ENCODE measurements at regions not wholly inside any gene's neighbourhood (a gene's known extent, or its start where the extent isn't known, plus 50 kb on each side); places are given as distances from the start of the nearest gene placed in this dataset.

GRCh38 chr6:155994086-155994485 is 538.4 kb upstream of the NOX3 start:
- no peak for DNase-seq (ENCODE audit: low read depth)

GRCh38 chr6:155993240-155993639 is 537.6 kb upstream of the NOX3 start:
- no peak for DNase-seq (ENCODE audit: low read depth)

DNA sequence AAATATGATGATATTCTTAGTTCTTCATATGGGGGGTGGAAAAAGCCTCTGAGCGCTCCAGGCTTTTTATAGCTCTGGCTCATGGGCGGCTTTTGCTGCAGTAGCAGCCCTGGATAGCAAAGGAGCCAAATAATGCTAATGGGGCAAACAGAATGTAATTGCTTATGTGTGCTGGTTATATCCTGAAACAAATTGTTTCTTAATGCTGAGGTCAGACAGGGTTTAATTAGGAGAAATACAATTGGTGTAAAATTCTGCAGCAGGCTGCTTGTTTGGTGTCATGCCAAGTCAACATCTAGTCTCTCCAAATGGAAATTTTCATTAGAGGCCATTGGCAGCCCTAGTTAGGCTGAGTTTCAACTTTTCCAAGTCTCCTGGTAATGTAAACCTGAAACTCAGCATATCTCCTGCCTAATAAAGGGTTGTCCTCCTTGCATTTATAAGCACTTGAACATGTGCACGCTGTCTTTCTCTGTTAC is 530.1 kb upstream of the NOX3 start:
- DNase-seq (ENCODE audit: low read depth): no peak

DNA sequence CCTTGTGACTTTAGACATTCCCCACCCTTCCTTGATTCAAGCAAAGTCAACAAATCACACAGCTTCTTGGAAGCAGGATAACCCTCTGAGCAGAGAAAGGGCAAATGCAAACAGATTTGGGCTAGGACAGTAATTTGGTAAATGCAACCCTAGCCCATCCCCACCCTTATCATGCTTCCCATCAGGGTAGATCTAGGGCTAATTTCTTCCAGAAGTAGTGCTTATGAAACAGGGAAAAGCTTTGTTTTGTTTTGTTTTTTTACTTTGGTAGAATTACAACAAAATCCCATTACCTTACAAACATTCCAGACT is 525.1 kb upstream of the NOX3 start:
- DNase-seq (ENCODE audit: low read depth): no peak

GRCh38 chr6:155980014-155980767 is 524.6 kb upstream of the NOX3 start:
- DNase-seq (ENCODE audit: low read depth): no peak

DNA sequence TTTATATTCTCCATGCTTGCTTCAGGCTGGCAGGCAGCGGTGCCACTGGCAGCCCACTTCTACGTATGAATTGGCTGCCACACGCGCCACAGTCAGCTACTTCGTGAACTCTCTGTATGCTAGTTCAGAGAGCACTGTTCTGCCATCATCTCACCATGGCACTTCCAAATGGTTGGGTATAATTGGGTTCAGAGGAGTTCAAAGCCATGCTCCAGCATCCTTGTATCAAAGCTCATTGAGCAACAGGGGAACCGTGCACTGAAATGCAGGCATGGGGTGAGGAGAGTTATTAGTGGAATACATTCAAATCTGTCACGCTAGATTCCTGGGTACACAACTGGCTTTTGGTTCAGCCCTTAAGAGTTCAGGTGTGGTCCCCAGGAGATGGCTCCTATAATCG is 519.9 kb upstream of the NOX3 start:
- no peak for DNase-seq (ENCODE audit: low read depth)

DNA sequence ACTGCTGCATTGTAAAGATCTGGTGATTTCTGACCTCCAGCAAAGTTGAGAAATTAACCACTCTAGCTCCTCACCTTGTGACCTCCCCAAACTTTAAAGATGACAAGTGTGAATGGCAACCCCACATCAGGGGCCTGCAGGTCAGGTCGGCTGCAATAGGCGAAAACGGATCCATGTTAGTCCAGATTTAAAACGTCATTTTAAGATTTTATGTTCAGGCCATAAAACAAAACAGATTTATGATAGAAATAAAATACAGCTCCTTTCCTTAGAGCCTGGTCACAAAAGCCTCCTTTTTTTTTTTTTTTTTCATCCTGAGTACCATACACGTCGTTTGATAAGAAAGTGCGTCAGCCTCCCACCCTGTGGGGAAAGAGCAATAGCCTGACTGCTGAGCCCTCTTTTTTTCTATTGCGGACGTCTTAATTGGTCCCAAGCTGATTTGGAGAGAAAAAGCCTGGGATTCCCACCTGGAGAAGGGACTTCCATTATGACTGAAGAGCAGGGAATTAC is 519.2 kb upstream of the NOX3 start:
- DNase-seq (ENCODE audit: low read depth): no peak

DNA sequence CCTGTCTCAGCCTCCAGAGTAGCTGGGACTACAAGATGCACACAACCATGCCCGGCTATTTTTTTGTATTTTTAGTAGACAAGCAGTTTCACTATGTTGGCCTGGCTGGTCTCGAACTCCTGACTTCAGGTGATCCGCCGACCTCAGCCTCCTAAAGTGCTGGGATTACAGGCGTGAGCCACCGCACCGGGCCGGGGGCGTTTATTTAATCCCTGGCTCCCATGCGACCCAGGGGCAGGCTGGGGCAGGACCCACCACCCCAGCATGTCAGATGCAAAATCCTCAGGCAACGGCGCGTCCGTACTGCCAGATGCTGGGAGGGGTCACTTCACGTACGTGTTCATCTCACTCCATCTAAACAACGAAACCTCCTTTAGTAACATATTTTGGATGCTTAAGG is 518.7 kb upstream of the NOX3 start:
- no peak for DNase-seq (ENCODE audit: low read depth)

GRCh38 chr6:155970876-155971708 is 515.5 kb upstream of the NOX3 start:
- DNase-seq (ENCODE audit: low read depth): no peak

DNA sequence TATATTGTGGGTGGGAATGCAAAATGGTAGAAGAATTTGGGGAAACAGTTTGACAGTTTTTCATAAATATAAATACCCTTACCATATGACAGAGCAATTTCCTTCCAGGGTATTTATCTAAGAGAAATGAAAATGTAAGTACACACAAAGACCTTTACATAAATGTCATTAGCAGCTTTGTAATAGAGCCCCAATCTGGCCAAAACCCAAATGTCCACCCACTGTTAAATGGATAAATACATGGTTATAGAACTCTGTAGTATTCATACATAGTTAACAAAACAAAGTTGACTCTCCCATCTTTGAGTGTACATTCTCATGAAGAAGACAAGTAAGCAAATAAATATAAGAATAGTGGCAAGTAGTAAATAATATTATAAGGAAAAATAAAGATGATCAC is 514.8 kb upstream of the NOX3 start:
- no peak for DNase-seq (ENCODE audit: low read depth)

- DNase-seq (ENCODE audit: low read depth): no peak
Observed at GRCh38 chr6:155968921-155969320, 513.3 kb upstream of the NOX3 start.

- no peak for DNase-seq (ENCODE audit: low read depth)
Observed at GRCh38 chr6:155967322-155967721, 511.7 kb upstream of the NOX3 start.

GRCh38 chr6:155964544-155964943 is 508.9 kb upstream of the NOX3 start:
- DNase-seq (ENCODE audit: low read depth): no peak

DNA sequence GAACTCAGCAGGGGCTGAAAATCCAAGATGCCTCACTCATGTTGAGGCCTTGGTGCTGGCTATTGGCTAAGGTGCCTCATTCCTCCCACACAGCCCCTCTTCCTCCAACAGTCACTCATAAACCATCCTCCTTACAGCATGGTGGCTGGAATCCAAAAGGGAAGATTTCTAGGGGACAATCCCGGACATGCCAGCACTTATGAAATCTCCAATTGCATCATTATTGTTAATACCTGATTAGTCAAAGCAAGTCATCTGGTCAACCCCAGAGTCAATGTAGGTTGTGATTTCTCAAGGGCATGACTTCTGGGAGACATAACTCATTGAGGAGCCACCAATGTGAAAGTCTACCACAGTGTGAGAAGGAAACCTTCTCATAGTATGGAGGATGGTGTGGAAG is 506.6 kb upstream of the NOX3 start:
- DNase-seq (ENCODE audit: low read depth): no peak

DNA sequence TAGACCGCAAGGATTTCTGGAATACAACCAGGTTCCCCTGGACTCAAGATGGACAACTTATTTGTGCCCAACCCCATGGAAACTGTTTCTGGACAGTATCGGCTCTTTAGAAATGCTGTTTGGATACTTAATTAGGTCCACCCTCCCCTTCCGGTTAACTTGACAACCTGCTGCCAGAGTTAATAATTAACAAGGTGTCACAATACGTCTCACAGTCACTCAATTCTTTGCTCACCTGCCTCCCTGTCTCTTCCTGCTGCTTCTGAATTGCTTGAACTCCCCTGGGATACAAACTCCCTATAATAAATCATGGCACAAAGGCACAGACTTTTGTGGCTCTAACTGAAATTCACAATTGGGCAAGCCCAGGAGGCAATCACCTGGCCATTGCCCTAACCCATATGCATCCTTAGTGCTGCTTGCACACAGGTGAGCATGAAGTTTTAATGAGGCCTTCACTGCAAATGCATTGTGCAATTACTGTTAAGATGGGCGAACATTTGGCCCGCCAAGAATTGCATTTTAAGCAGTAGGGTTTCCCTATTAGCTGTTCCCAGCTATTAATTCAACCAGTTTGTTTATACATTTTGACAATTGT is 504.4 kb upstream of the NOX3 start:
- no peak for DNase-seq (ENCODE audit: low read depth)

DNA sequence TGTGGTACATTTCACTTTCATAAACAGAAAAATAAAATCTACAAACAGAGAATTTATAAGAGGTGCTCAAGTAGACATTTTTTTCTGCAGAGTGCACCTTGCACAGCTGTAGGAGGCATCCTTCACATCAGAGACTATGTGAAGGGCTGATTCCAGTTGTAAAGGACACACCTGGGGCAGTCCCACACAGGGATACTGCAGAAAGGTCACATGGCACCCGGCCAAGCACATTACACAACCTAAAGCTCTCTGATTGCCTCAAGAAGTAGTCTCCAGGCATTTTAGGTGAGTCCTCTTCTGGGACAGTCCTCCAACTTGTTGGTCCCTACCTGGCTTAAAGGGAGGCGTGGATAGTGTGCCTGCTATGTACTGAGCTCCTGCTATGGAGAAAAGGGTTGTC is 502.9 kb upstream of the NOX3 start:
- no peak for DNase-seq (ENCODE audit: low read depth)

DNA sequence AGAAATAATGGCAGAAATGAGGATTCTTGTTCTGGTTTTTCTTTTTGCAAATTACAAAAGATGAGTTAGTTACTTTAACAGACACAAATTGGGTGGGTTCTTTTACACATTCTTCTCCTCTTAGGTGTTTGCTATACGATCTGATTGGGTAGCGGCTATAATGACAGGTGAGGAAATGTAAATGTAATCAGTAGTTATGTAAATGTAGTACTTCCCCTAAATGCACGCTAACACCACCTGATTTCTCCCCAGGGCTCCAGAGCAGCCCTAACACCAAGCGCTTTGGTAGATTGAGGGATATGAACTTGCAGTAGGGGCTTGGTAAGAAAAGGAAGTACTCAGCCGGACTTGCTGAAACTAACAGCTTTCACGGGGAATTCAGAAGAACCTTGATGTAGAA is 499.4 kb upstream of the NOX3 start:
- DNase-seq (ENCODE audit: low read depth): no peak

- no peak for DNase-seq (ENCODE audit: low read depth)
Observed at GRCh38 chr6:155954149-155954548, 498.5 kb upstream of the NOX3 start.

- no peak for DNase-seq (ENCODE audit: low read depth)
Observed at GRCh38 chr6:155949256-155949655, 493.6 kb upstream of the NOX3 start.

- no peak for DNase-seq (ENCODE audit: low read depth)
Observed at GRCh38 chr6:155946860-155947259, 491.2 kb upstream of the NOX3 start.

- DNase-seq (ENCODE audit: low read depth): no peak
Observed at GRCh38 chr6:155943635-155944034, 488.0 kb upstream of the NOX3 start.

- no peak for DNase-seq (ENCODE audit: low read depth)
Observed at GRCh38 chr6:155939253-155939652, 483.6 kb upstream of the NOX3 start.

- peak; percentile 69 for DNase-seq (ENCODE audit: low read depth)
Observed at GRCh38 chr6:155936551-155936950, 480.9 kb upstream of the NOX3 start.
